ENCODE measurements at regions not wholly inside any gene's neighbourhood (a gene's known extent, or its start where the extent isn't known, plus 50 kb on each side); places are given as distances from the start of the nearest gene placed in this dataset.

DNA sequence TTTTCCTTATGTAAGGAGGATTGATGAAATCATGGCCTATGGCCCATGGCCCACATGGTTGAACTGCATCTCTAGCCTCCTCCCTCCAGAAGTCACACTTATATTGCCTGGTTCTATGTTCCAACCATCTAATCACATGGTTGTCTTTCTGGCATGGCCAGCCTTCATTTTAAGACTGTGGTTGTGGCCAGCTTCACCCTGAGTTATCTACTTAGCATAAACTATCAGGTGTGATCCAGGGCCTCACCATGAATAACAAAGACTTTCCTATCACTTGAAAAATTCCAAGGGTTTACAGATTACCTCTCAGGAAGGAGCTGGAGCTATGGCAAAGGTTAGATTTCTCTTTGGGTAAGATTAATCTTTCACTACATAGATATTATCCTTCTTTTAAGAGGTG is 222.8 kb downstream of the SNCA start:
- TF ChIP-seq POLR2A (IDR thresholded peaks at IDR 0.05) (no peak), CTCF (IDR thresholded peaks at IDR 0.05) (no peak)
